H9 (cell line): ENCODE measurements at regions not wholly inside any gene's neighbourhood (a gene's known extent, or its start where the extent isn't known, plus 50 kb on each side); places are given as distances from the start of the nearest gene placed in this dataset.

ENCODE experiments used
- DNase-seq: peaks from one replicate; pipeline ENCODE4 v3.0.0-alpha.2; 2017
- H2AFZ ChIP-seq: one replicate; pipeline ENCODE4 v1.6.1; 2013; ENCODE audit warnings: mild to moderate bottlenecking, low read length, control low read depth, moderate library complexity
- H2AK5ac ChIP-seq: 2 replicates; pipeline ENCODE4 v1.6.1; 2013; ENCODE audit warnings: low read length, control low read depth, mixed read lengths; ENCODE audit not compliant: insufficient read length
- H2BK120ac ChIP-seq: one replicate; pipeline ENCODE4 v1.6.1; 2013; ENCODE audit warnings: low read depth, mild to moderate bottlenecking, low read length, control low read depth, inconsistent platforms; ENCODE audit not compliant: poor library complexity, severe bottlenecking
- H2BK12ac ChIP-seq: 2 replicates; pipeline ENCODE4 v1.6.1; 2013; ENCODE audit warnings: low read length, control low read depth, mixed read lengths, low read depth; ENCODE audit not compliant: insufficient read length
- H2BK15ac ChIP-seq: 2 replicates; pipeline ENCODE4 v1.6.1; 2013; ENCODE audit warnings: low read depth, low read length, control low read depth
- H2BK20ac ChIP-seq: one replicate; pipeline ENCODE4 v1.6.1; 2013; ENCODE audit warnings: low read depth, mild to moderate bottlenecking, low read length, control low read depth, inconsistent platforms; ENCODE audit not compliant: poor library complexity, severe bottlenecking
- H2BK5ac ChIP-seq: 2 replicates; pipeline ENCODE4 v1.6.1; 2013; ENCODE audit warnings: low read length, control low read depth, mixed read lengths; ENCODE audit not compliant: insufficient read length
- H3K14ac ChIP-seq: 2 replicates; pipeline ENCODE4 v1.6.1; 2013; ENCODE audit warnings: low read length, control low read depth; ENCODE audit not compliant: insufficient read depth
- H3K18ac ChIP-seq: 2 replicates; pipeline ENCODE4 v1.6.1; 2013; ENCODE audit warnings: low read depth, mild to moderate bottlenecking, mixed read lengths, low read length, control low read depth; ENCODE audit not compliant: insufficient read length
- H3K23ac ChIP-seq: 2 replicates; pipeline ENCODE4 v1.6.1; 2013; ENCODE audit warnings: low read length, control low read depth, mixed read lengths, low read depth; ENCODE audit not compliant: insufficient read length
- H3K23me2 ChIP-seq: 2 replicates; pipeline ENCODE4 v1.6.1; 2013; ENCODE audit warnings: low read depth, mild to moderate bottlenecking, mixed read lengths, low read length, control low read depth; ENCODE audit not compliant: insufficient read length, poor library complexity, severe bottlenecking
- H3K27ac ChIP-seq: 2 replicates; pipeline ENCODE4 v1.5.1; 2013; ENCODE audit warnings: low read length, control low read depth, mixed read lengths, low read depth; ENCODE audit not compliant: insufficient read length
- H3K27me3 ChIP-seq: 2 replicates; pipeline ENCODE4 v1.6.1; 2013; ENCODE audit warnings: low read length, control low read depth, inconsistent platforms; ENCODE audit not compliant: insufficient read depth
- H3K4ac ChIP-seq: 2 replicates; pipeline ENCODE4 v1.6.1; 2013; ENCODE audit warnings: low read depth, mild to moderate bottlenecking, control low read depth, inconsistent platforms, low read length, moderate library complexity
- H3K4me1 ChIP-seq: 2 replicates; pipeline ENCODE4 v1.6.1; 2013; ENCODE audit warnings: low read length, control low read depth, inconsistent platforms; ENCODE audit not compliant: insufficient read depth
- H3K4me2 ChIP-seq: 2 replicates; pipeline ENCODE4 v1.6.1; 2013; ENCODE audit warnings: low read length, control low read depth, mixed read lengths; ENCODE audit not compliant: insufficient read length, insufficient read depth
- H3K56ac ChIP-seq: 2 replicates; pipeline ENCODE4 v1.6.1; 2013; ENCODE audit warnings: low read depth, mild to moderate bottlenecking, mixed read lengths, low read length, control low read depth; ENCODE audit not compliant: insufficient read length
- H3K79me1 ChIP-seq: 2 replicates; pipeline ENCODE4 v1.6.1; 2013; ENCODE audit warnings: low read depth, mild to moderate bottlenecking, moderate library complexity, low read length, control low read depth, inconsistent platforms; ENCODE audit not compliant: insufficient read depth, poor library complexity, severe bottlenecking
- H3K79me2 ChIP-seq: 2 replicates; pipeline ENCODE4 v1.6.1; 2013; ENCODE audit warnings: low read length, control low read depth, inconsistent platforms; ENCODE audit not compliant: insufficient read depth
- H3K9ac ChIP-seq: 2 replicates; pipeline ENCODE4 v1.6.1; 2013; ENCODE audit warnings: low read length, control low read depth, mixed read lengths; ENCODE audit not compliant: insufficient read length; ENCODE audit errors: extremely low read depth
- H3K9me3 ChIP-seq: one replicate; pipeline ENCODE4 v1.6.1; 2013; ENCODE audit warnings: low read depth, low read length, inconsistent platforms; ENCODE audit not compliant: control insufficient read depth
- H3T11ph ChIP-seq: one replicate; pipeline ENCODE4 v1.6.1; 2013; ENCODE audit warnings: mild to moderate bottlenecking, low read length, control low read depth, inconsistent platforms
- H4K20me1 ChIP-seq: one replicate; pipeline ENCODE4 v1.6.1; 2013; ENCODE audit not compliant: control insufficient read depth, insufficient read length, insufficient read depth
- H4K5ac ChIP-seq: 2 replicates; pipeline ENCODE4 v1.6.1; 2013; ENCODE audit warnings: low read depth, mild to moderate bottlenecking, mixed read lengths, low read length, control low read depth; ENCODE audit not compliant: insufficient read length
- H4K8ac ChIP-seq: replicated peaks from 2 replicates; pipeline ENCODE4 v1.6.1; 2013; ENCODE audit warnings: low read length, control low read depth, mixed read lengths, low read depth; ENCODE audit not compliant: insufficient read length
- H4K91ac ChIP-seq: 2 replicates; pipeline ENCODE4 v1.6.1; 2013; ENCODE audit warnings: low read depth, mild to moderate bottlenecking, moderate library complexity, mixed read lengths, low read length, control low read depth; ENCODE audit not compliant: insufficient read length
- H3K27ac Mint-ChIP-seq, 3 experiments: 2 replicates in 2 of 3; 3 replicates in 1 of 3; pipeline ENCODE4 v1.8.0; 2020 to 2021; ENCODE audit warnings: mixed read lengths in 3 of 3, mild to moderate bottlenecking in 1 of 3, moderate library complexity in 1 of 3
- H3K27me3 Mint-ChIP-seq: 2 replicates; pipeline ENCODE4 v1.8.0; 2021; ENCODE audit warnings: low read depth, mild to moderate bottlenecking, moderate library complexity, mixed read lengths
- H3K36me3 Mint-ChIP-seq, 3 experiments: 2 replicates in 2 of 3; 3 replicates in 1 of 3; pipeline ENCODE4 v1.8.0; 2020 to 2021; ENCODE audit warnings: low read depth in 3 of 3, mixed read lengths in 3 of 3; ENCODE audit not compliant: insufficient read depth in 1 of 3
- H3K4me1 Mint-ChIP-seq, 2 experiments: 2 replicates each; pipeline ENCODE4 v1.8.0; 2020; ENCODE audit warnings: mixed read lengths in 2 of 2
- H3K4me3 Mint-ChIP-seq, 2 experiments: 2 replicates in 1 of 2; 3 replicates in 1 of 2; pipeline ENCODE4 v1.8.0; 2020 to 2021; ENCODE audit warnings: mild to moderate bottlenecking in 2 of 2, mixed read lengths in 2 of 2, moderate library complexity in 1 of 2
- H3K9me3 Mint-ChIP-seq, 2 experiments: 2 replicates in 1 of 2; 3 replicates in 1 of 2; pipeline ENCODE4 v1.8.0; 2020; ENCODE audit warnings: mild to moderate bottlenecking in 2 of 2, mixed read lengths in 2 of 2, moderate library complexity in 1 of 2
- CTCF ChIP-seq: fragments of 200-600 bp; sonication (generic); conservative IDR thresholded peaks from 3 replicates; pipeline ENCODE4 v1.8.0; 2021; ENCODE audit warnings: antibody characterized with exemption, mild to moderate bottlenecking
- WGBS: extraction: QIAGEN DNeasy Blood & Tissue Kit; methylation state at CpG from one replicate; pipeline ENCODE4 v1.1.7; 2013; ENCODE audit warnings: missing lambda C conversion rate, low lambda C conversion rate, mixed read lengths; ENCODE audit not compliant: insufficient read length; ENCODE audit errors: extremely low coverage; 5-methylcytosine and 5-hydroxymethylcytosine counted together

- Histone ChIP-seq H2BK5ac (no peak overlapping the region), H3K79me1 (no peaks in the 10 kb centered on the region), H3K56ac (no peak overlapping the region), H3K79me2 (no peaks in the 10 kb centered on the region), H2AK5ac (no peak overlapping the region), H4K8ac (no peak overlapping the region), H3K23ac (no peak overlapping the region), H4K20me1 (no peaks in the 10 kb centered on the region), H2BK12ac (no peak overlapping the region), H2BK20ac (no peak overlapping the region), H3K14ac (no peak overlapping the region), H3K4me2 (no peak overlapping the region), H3K18ac (no peak overlapping the region), H3K4ac (no peak overlapping the region), H4K5ac (no peak overlapping the region), H3K27me3 (no peaks in the 10 kb centered on the region), H3T11ph (no peak overlapping the region), H3K27ac (no peak overlapping the region), H2BK15ac (no peak overlapping the region), H3K9me3 (no peaks in the 10 kb centered on the region), H2AFZ (no peak overlapping the region), H2BK120ac (no peak overlapping the region), H3K23me2 (no peaks in the 10 kb centered on the region), H4K91ac (no peak overlapping the region), H3K4me1 (no peaks in the 10 kb centered on the region), H3K9ac (no peak overlapping the region)
- no peak overlapping the region for H3K27ac Mint-ChIP-seq
- peaks cover 0 to 5% of the 10 kb centered on the region in 2 experiments; a peak in 1 of 5 replicates for H3K9me3 Mint-ChIP-seq
- WGBS: no CpG with 5 or more reads among the region's 5 CpGs
- H3K4me1 Mint-ChIP-seq: peaks cover 0 to 5% of the 10 kb centered on the region in 2 experiments; a peak in 1 of 4 replicates
- no peak overlapping the region for H3K4me3 Mint-ChIP-seq
- no peak for TF ChIP-seq CTCF
- H3K36me3 Mint-ChIP-seq: peaks cover 0 to 11% (median 2%) of the 10 kb centered on the region in 3 experiments; a peak in 1 of 7 replicates
- no peak for DNase-seq
- H3K27me3 Mint-ChIP-seq: no peaks in the 10 kb centered on the region
Observed at GRCh38 chr5:89255845-89256463, 373.0 kb upstream of the MEF2C start.
